H9 (cell line): ENCODE measurements at regions not wholly inside any gene's neighbourhood (a gene's known extent, or its start where the extent isn't known, plus 50 kb on each side); places are given as distances from the start of the nearest gene placed in this dataset.

ENCODE experiments used
- DNase-seq: peaks from one replicate; pipeline ENCODE4 v3.0.0-alpha.2; 2017
- H2AFZ ChIP-seq: one replicate; pipeline ENCODE4 v1.6.1; 2013; ENCODE audit warnings: mild to moderate bottlenecking, low read length, control low read depth, moderate library complexity
- H2AK5ac ChIP-seq: 2 replicates; pipeline ENCODE4 v1.6.1; 2013; ENCODE audit warnings: low read length, control low read depth, mixed read lengths; ENCODE audit not compliant: insufficient read length
- H2BK120ac ChIP-seq: one replicate; pipeline ENCODE4 v1.6.1; 2013; ENCODE audit warnings: low read depth, mild to moderate bottlenecking, low read length, control low read depth, inconsistent platforms; ENCODE audit not compliant: poor library complexity, severe bottlenecking
- H2BK12ac ChIP-seq: 2 replicates; pipeline ENCODE4 v1.6.1; 2013; ENCODE audit warnings: low read length, control low read depth, mixed read lengths, low read depth; ENCODE audit not compliant: insufficient read length
- H2BK15ac ChIP-seq: 2 replicates; pipeline ENCODE4 v1.6.1; 2013; ENCODE audit warnings: low read depth, low read length, control low read depth
- H2BK20ac ChIP-seq: one replicate; pipeline ENCODE4 v1.6.1; 2013; ENCODE audit warnings: low read depth, mild to moderate bottlenecking, low read length, control low read depth, inconsistent platforms; ENCODE audit not compliant: poor library complexity, severe bottlenecking
- H2BK5ac ChIP-seq: 2 replicates; pipeline ENCODE4 v1.6.1; 2013; ENCODE audit warnings: low read length, control low read depth, mixed read lengths; ENCODE audit not compliant: insufficient read length
- H3K14ac ChIP-seq: 2 replicates; pipeline ENCODE4 v1.6.1; 2013; ENCODE audit warnings: low read length, control low read depth; ENCODE audit not compliant: insufficient read depth
- H3K18ac ChIP-seq: 2 replicates; pipeline ENCODE4 v1.6.1; 2013; ENCODE audit warnings: low read depth, mild to moderate bottlenecking, mixed read lengths, low read length, control low read depth; ENCODE audit not compliant: insufficient read length
- H3K23ac ChIP-seq: 2 replicates; pipeline ENCODE4 v1.6.1; 2013; ENCODE audit warnings: low read length, control low read depth, mixed read lengths, low read depth; ENCODE audit not compliant: insufficient read length
- H3K23me2 ChIP-seq: 2 replicates; pipeline ENCODE4 v1.6.1; 2013; ENCODE audit warnings: low read depth, mild to moderate bottlenecking, mixed read lengths, low read length, control low read depth; ENCODE audit not compliant: insufficient read length, poor library complexity, severe bottlenecking
- H3K27ac ChIP-seq: 2 replicates; pipeline ENCODE4 v1.5.1; 2013; ENCODE audit warnings: low read length, control low read depth, mixed read lengths, low read depth; ENCODE audit not compliant: insufficient read length
- H3K27me3 ChIP-seq: 2 replicates; pipeline ENCODE4 v1.6.1; 2013; ENCODE audit warnings: low read length, control low read depth, inconsistent platforms; ENCODE audit not compliant: insufficient read depth
- H3K4ac ChIP-seq: 2 replicates; pipeline ENCODE4 v1.6.1; 2013; ENCODE audit warnings: low read depth, mild to moderate bottlenecking, control low read depth, inconsistent platforms, low read length, moderate library complexity
- H3K4me1 ChIP-seq: 2 replicates; pipeline ENCODE4 v1.6.1; 2013; ENCODE audit warnings: low read length, control low read depth, inconsistent platforms; ENCODE audit not compliant: insufficient read depth
- H3K4me2 ChIP-seq: 2 replicates; pipeline ENCODE4 v1.6.1; 2013; ENCODE audit warnings: low read length, control low read depth, mixed read lengths; ENCODE audit not compliant: insufficient read length, insufficient read depth
- H3K56ac ChIP-seq: 2 replicates; pipeline ENCODE4 v1.6.1; 2013; ENCODE audit warnings: low read depth, mild to moderate bottlenecking, mixed read lengths, low read length, control low read depth; ENCODE audit not compliant: insufficient read length
- H3K79me1 ChIP-seq: 2 replicates; pipeline ENCODE4 v1.6.1; 2013; ENCODE audit warnings: low read depth, mild to moderate bottlenecking, moderate library complexity, low read length, control low read depth, inconsistent platforms; ENCODE audit not compliant: insufficient read depth, poor library complexity, severe bottlenecking
- H3K79me2 ChIP-seq: 2 replicates; pipeline ENCODE4 v1.6.1; 2013; ENCODE audit warnings: low read length, control low read depth, inconsistent platforms; ENCODE audit not compliant: insufficient read depth
- H3K9ac ChIP-seq: 2 replicates; pipeline ENCODE4 v1.6.1; 2013; ENCODE audit warnings: low read length, control low read depth, mixed read lengths; ENCODE audit not compliant: insufficient read length; ENCODE audit errors: extremely low read depth
- H3K9me3 ChIP-seq: one replicate; pipeline ENCODE4 v1.6.1; 2013; ENCODE audit warnings: low read depth, low read length, inconsistent platforms; ENCODE audit not compliant: control insufficient read depth
- H3T11ph ChIP-seq: one replicate; pipeline ENCODE4 v1.6.1; 2013; ENCODE audit warnings: mild to moderate bottlenecking, low read length, control low read depth, inconsistent platforms
- H4K20me1 ChIP-seq: one replicate; pipeline ENCODE4 v1.6.1; 2013; ENCODE audit not compliant: control insufficient read depth, insufficient read length, insufficient read depth
- H4K5ac ChIP-seq: 2 replicates; pipeline ENCODE4 v1.6.1; 2013; ENCODE audit warnings: low read depth, mild to moderate bottlenecking, mixed read lengths, low read length, control low read depth; ENCODE audit not compliant: insufficient read length
- H4K8ac ChIP-seq: replicated peaks from 2 replicates; pipeline ENCODE4 v1.6.1; 2013; ENCODE audit warnings: low read length, control low read depth, mixed read lengths, low read depth; ENCODE audit not compliant: insufficient read length
- H4K91ac ChIP-seq: 2 replicates; pipeline ENCODE4 v1.6.1; 2013; ENCODE audit warnings: low read depth, mild to moderate bottlenecking, moderate library complexity, mixed read lengths, low read length, control low read depth; ENCODE audit not compliant: insufficient read length
- H3K27ac Mint-ChIP-seq, 3 experiments: 2 replicates in 2 of 3; 3 replicates in 1 of 3; pipeline ENCODE4 v1.8.0; 2020 to 2021; ENCODE audit warnings: mixed read lengths in 3 of 3, mild to moderate bottlenecking in 1 of 3, moderate library complexity in 1 of 3
- H3K27me3 Mint-ChIP-seq: 2 replicates; pipeline ENCODE4 v1.8.0; 2021; ENCODE audit warnings: low read depth, mild to moderate bottlenecking, moderate library complexity, mixed read lengths
- H3K36me3 Mint-ChIP-seq, 3 experiments: 2 replicates in 2 of 3; 3 replicates in 1 of 3; pipeline ENCODE4 v1.8.0; 2020 to 2021; ENCODE audit warnings: low read depth in 3 of 3, mixed read lengths in 3 of 3; ENCODE audit not compliant: insufficient read depth in 1 of 3
- H3K4me1 Mint-ChIP-seq, 2 experiments: 2 replicates each; pipeline ENCODE4 v1.8.0; 2020; ENCODE audit warnings: mixed read lengths in 2 of 2
- H3K4me3 Mint-ChIP-seq, 2 experiments: 2 replicates in 1 of 2; 3 replicates in 1 of 2; pipeline ENCODE4 v1.8.0; 2020 to 2021; ENCODE audit warnings: mild to moderate bottlenecking in 2 of 2, mixed read lengths in 2 of 2, moderate library complexity in 1 of 2
- H3K9me3 Mint-ChIP-seq, 2 experiments: 2 replicates in 1 of 2; 3 replicates in 1 of 2; pipeline ENCODE4 v1.8.0; 2020; ENCODE audit warnings: mild to moderate bottlenecking in 2 of 2, mixed read lengths in 2 of 2, moderate library complexity in 1 of 2
- WGBS: extraction: QIAGEN DNeasy Blood & Tissue Kit; methylation state at CpG from one replicate; pipeline ENCODE4 v1.1.7; 2013; ENCODE audit warnings: missing lambda C conversion rate, low lambda C conversion rate, mixed read lengths; ENCODE audit not compliant: insufficient read length; ENCODE audit errors: extremely low coverage; 5-methylcytosine and 5-hydroxymethylcytosine counted together
- TF ChIP-seq, protein P1 (sequence below): fragments of 200-600 bp; sonication (generic); conservative IDR thresholded peaks from 3 replicates; pipeline ENCODE4 v1.8.0; 2021; ENCODE audit warnings: antibody characterized with exemption, mild to moderate bottlenecking

DNA sequence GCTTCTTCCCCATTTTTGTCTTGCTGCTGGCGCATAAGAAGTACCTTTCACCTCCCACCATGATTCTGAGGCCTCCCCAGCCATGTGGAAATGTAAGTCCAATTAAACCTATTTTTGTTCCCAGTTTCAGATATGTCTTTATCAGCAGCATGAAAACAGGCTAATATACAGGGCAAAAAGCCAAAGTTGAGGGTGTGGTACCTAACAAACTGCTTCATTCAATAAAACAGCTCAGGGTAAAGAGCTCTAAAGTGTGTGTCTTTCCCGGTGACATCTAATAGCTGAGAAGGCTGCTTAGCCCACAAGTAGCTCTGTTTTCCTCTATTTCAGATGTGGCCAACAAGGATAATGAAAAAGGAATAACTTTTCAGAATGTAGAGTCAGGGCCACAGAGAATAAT lies 76.7 kb upstream of the SLC8A3 start:
- no peak overlapping the region for H3K14ac ChIP-seq
- H3T11ph ChIP-seq: no peak overlapping the region
- H2BK15ac ChIP-seq: no peak overlapping the region
- H3K9me3 Mint-ChIP-seq: no peaks in the 10 kb centered on the region; a peak in 1 of 5 replicates
- no peaks in the 10 kb centered on the region for H3K4me1 ChIP-seq
- no peak overlapping the region for H3K18ac ChIP-seq
- H4K91ac ChIP-seq: no peak overlapping the region
- H2BK5ac ChIP-seq: no peak overlapping the region
- peak overlapping the region in 1 of 3 experiments; percentile 19; a peak in 1 of 7 replicates for H3K27ac Mint-ChIP-seq
- no peaks in the 10 kb centered on the region for H3K9me3 ChIP-seq
- no peak overlapping the region for H2AK5ac ChIP-seq
- H3K9ac ChIP-seq: no peak overlapping the region
- H3K4ac ChIP-seq: no peak overlapping the region
- H3K79me1 ChIP-seq: no peaks in the 10 kb centered on the region
- H2BK120ac ChIP-seq: no peak overlapping the region
- H3K27me3 ChIP-seq: no peaks in the 10 kb centered on the region
- TF ChIP-seq, protein P1, sequence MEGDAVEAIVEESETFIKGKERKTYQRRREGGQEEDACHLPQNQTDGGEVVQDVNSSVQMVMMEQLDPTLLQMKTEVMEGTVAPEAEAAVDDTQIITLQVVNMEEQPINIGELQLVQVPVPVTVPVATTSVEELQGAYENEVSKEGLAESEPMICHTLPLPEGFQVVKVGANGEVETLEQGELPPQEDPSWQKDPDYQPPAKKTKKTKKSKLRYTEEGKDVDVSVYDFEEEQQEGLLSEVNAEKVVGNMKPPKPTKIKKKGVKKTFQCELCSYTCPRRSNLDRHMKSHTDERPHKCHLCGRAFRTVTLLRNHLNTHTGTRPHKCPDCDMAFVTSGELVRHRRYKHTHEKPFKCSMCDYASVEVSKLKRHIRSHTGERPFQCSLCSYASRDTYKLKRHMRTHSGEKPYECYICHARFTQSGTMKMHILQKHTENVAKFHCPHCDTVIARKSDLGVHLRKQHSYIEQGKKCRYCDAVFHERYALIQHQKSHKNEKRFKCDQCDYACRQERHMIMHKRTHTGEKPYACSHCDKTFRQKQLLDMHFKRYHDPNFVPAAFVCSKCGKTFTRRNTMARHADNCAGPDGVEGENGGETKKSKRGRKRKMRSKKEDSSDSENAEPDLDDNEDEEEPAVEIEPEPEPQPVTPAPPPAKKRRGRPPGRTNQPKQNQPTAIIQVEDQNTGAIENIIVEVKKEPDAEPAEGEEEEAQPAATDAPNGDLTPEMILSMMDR: no peak
- no peak overlapping the region for H4K8ac ChIP-seq
- no peak overlapping the region for H3K27ac ChIP-seq
- H3K4me1 Mint-ChIP-seq: peaks cover 4 to 8% of the 10 kb centered on the region in 2 experiments
- H3K4me2 ChIP-seq: no peak overlapping the region
- no peak overlapping the region for H3K23ac ChIP-seq
- no peak overlapping the region for H2BK12ac ChIP-seq
- no peak overlapping the region for H3K4me3 Mint-ChIP-seq
- H4K20me1 ChIP-seq: no peaks in the 10 kb centered on the region
- no CpG with 5 or more reads among the region's 2 CpGs for WGBS
- DNase-seq: no peak
- H3K79me2 ChIP-seq: no peaks in the 10 kb centered on the region
- no peaks in the 10 kb centered on the region; a peak in 1 of 7 replicates for H3K36me3 Mint-ChIP-seq
- no peaks in the 10 kb centered on the region for H3K23me2 ChIP-seq
- no peak overlapping the region for H4K5ac ChIP-seq
- peak overlapping the region; percentile 45 for H2BK20ac ChIP-seq
- H2AFZ ChIP-seq: no peak overlapping the region
- no peaks in the 10 kb centered on the region; the same call in 1 of the 2 replicates for H3K27me3 Mint-ChIP-seq
- H3K56ac ChIP-seq: no peak overlapping the region
